Esophagus squamous epithelium (tissue), 5 donors: ENCODE measurements at regions not wholly inside any gene's neighbourhood (a gene's known extent, or its start where the extent isn't known, plus 50 kb on each side); places are given as distances from the start of the nearest gene placed in this dataset.
"Not testable (repeated sequence)": the region's sequence is repeated elsewhere in the genome, so short reads cannot be mapped to it uniquely, and the experiment has no call there.

Experiments used
- DNase-seq: peaks from one replicate; lab custom pipeline; 2025; lab: John Stamatoyannopoulos, UW
- H3K27ac ChIP-seq, 4 donors: fragments of 200-600 bp; sonication (generic); one replicate each; pipeline ENCODE4 v1.5.1; 2016 to 2019; ENCODE audit warnings: mild to moderate bottlenecking in 1 of 4
- H3K27me3 ChIP-seq, 4 donors: fragments of 200-600 bp; sonication (generic); 1 replicate in 3 of 4; 2 replicates in 1 of 4; pipeline versions ENCODE4 v1.5.1 to v1.6.0; 2017 to 2021; ENCODE audit warnings: antibody characterized with exemption in 1 of 4
- H3K36me3 ChIP-seq, 3 donors: fragments of 200-600 bp; sonication (generic); one replicate each; pipeline ENCODE4 v1.5.1; 2016 to 2019
- H3K4me1 ChIP-seq, 3 donors: fragments of 200-600 bp; sonication (generic); one replicate each; pipeline ENCODE4 v1.5.1; 2017 to 2019
- H3K4me3 ChIP-seq, 4 donors: fragments of 200-600 bp; sonication (generic); 1 replicate in 3 of 4; 2 replicates in 1 of 4; pipeline ENCODE4 v1.5.1; 2016 to 2019; ENCODE audit warnings: mild to moderate bottlenecking in 2 of 4, moderate library complexity in 1 of 4
- H3K9me3 ChIP-seq, 3 donors: fragments of 200-600 bp; sonication (generic); one replicate each; pipeline ENCODE4 v1.5.1; 2016 to 2019
- CTCF ChIP-seq, 6 experiments: fragments of 450-650 bp in 4 of 6; fragments of 200-600 bp in 2 of 6; sonication (generic) in 2 of 6; IDR thresholded peaks; one replicate each; pipeline ENCODE4 v1.5.1; 2016 to 2019; ENCODE audit warnings: antibody characterized with exemption in 6 of 6, mild to moderate bottlenecking in 4 of 6, moderate library complexity in 4 of 6
- POLR2A ChIP-seq, 4 donors: fragments of 450-650 bp; IDR thresholded peaks; one replicate each; pipeline ENCODE4 v1.6.1; 2017; ENCODE audit warnings: antibody characterized with exemption in 4 of 4, mild to moderate bottlenecking in 4 of 4, moderate library complexity in 3 of 4
- WGBS, 2 donors: methylation state at CpG; one replicate each; pipeline ENCODE4 v1.1.5; 2018; 5-methylcytosine and 5-hydroxymethylcytosine counted together
- intact Hi-C: fragments of 100-400 bp; cut with DNase I; formaldehyde crosslinking; loops from one replicate; pipeline ENCODE4 v1.15.0; 2022
- donor health status: DM: yes; HTN: yes; CAD: no.

- DNase-seq: no peak
- H3K36me3 ChIP-seq: no peaks in the 10 kb centered on the region
- H3K27ac ChIP-seq: no peak overlapping the region
- H3K9me3 ChIP-seq: peaks cover 0 to 1% (median 0%) of the 10 kb centered on the region in 3 donors
- intact Hi-C loops: no loop called here
- no peaks in the 10 kb centered on the region for H3K4me1 ChIP-seq
- TF ChIP-seq POLR2A (IDR thresholded peaks at IDR 0.05) (no peak), CTCF (IDR thresholded peaks at IDR 0.05) (no peak)
- H3K4me3 ChIP-seq: no peak overlapping the region
- WGBS, 2 donors: 59 to 61% methylated on average over 4 of the region's 4 CpGs
- no peaks in the 10 kb centered on the region for H3K27me3 ChIP-seq
These were observed 1748.4 kb upstream of the CELF4 start for GRCh38 chr18:39313992-39314391.

- Histone ChIP-seq H3K9me3 (peaks cover 0 to 6% (median 0%) of the 10 kb centered on the region in 3 donors), H3K4me1 (no peaks in the 10 kb centered on the region), H3K27me3 (no peaks in the 10 kb centered on the region), H3K27ac (no peak overlapping the region), H3K4me3 (no peak overlapping the region), H3K36me3 (no peaks in the 10 kb centered on the region)
- intact Hi-C loops: no loop called here
- no peak for DNase-seq
- TF ChIP-seq POLR2A (IDR thresholded peaks at IDR 0.05): no peak
- no peak for TF ChIP-seq CTCF (IDR thresholded peaks at IDR 0.05)
- 79 to 84% methylated on average over 7 of the region's 7 CpGs for WGBS, 2 donors
These were observed 1745.6 kb upstream of the CELF4 start for GRCh38 chr18:39311111-39311712.

GRCh38 chr18:39308931-39309521, 1743.4 kb upstream of the CELF4 start:
- H3K27me3 ChIP-seq, H3K4me3 ChIP-seq, H3K27ac ChIP-seq, intact Hi-C loops, DNase-seq, H3K4me1 ChIP-seq, H3K9me3 ChIP-seq, H3K36me3 ChIP-seq: not testable (repeated sequence)
- 94 to 100% methylated on average over 1 to 12 of the region's 36 CpGs for WGBS, 2 donors

- WGBS, 2 donors: 83 to 88% methylated on average over 1 of the region's 1 CpG
- Histone ChIP-seq H3K27ac (no peak overlapping the region), H3K4me1 (no peaks in the 10 kb centered on the region), H3K9me3 (peaks cover 0 to 6% (median 0%) of the 10 kb centered on the region in 3 donors), H3K4me3 (no peak overlapping the region), H3K36me3 (no peaks in the 10 kb centered on the region), H3K27me3 (no peaks in the 10 kb centered on the region)
- no peak for DNase-seq
- intact Hi-C loops: no loop called here
- TF ChIP-seq POLR2A (IDR thresholded peaks at IDR 0.05) (no peak), CTCF (IDR thresholded peaks at IDR 0.05) (no peak)
These were observed 1740.2 kb upstream of the CELF4 start for GRCh38 chr18:39305766-39306165.

GRCh38 chr18:39302481-39302880, 1736.9 kb upstream of the CELF4 start:
- H3K36me3 ChIP-seq: no peaks in the 10 kb centered on the region
- no peaks in the 10 kb centered on the region for H3K27me3 ChIP-seq
- H3K4me1 ChIP-seq: no peaks in the 10 kb centered on the region
- H3K27ac ChIP-seq: no peak overlapping the region
- TF ChIP-seq POLR2A (IDR thresholded peaks at IDR 0.05) (no peak), CTCF (IDR thresholded peaks at IDR 0.05) (no peak)
- intact Hi-C loops: no loop called here
- no peak overlapping the region for H3K4me3 ChIP-seq
- no peak for DNase-seq
- no peaks in the 10 kb centered on the region for H3K9me3 ChIP-seq
